DMS153 treated with DMSO at 0.1 percent for 48 hours (cell line): ENCODE measurements at regions not wholly inside any gene's neighbourhood (a gene's known extent, or its start where the extent isn't known, plus 50 kb on each side); places are given as distances from the start of the nearest gene placed in this dataset.
A peak's percentile ranks its signal among the peaks of the same experiment; 100 is the strongest.

Source experiments
- DNase-seq: peaks from one replicate; lab custom pipeline; 2025; ENCODE audit not compliant: unreplicated experiment; lab: John Stamatoyannopoulos, UW

GRCh38 chr12:92650228-92650822 is 52.5 kb upstream of the PLEKHG7 start:
- no peak for DNase-seq

- DNase-seq: peak; percentile 74
Observed at GRCh38 chr12:92649511-92650227, 53.1 kb upstream of the PLEKHG7 start.

- DNase-seq: no peak
Observed at GRCh38 chr12:92648242-92649031, 54.4 kb upstream of the PLEKHG7 start.

- no peak for DNase-seq
Observed at GRCh38 chr12:92641291-92641690, 61.5 kb upstream of the PLEKHG7 start.

GRCh38 chr12:92640691-92641090 is 62.1 kb upstream of the PLEKHG7 start:
- no peak for DNase-seq

GRCh38 chr12:92639017-92639416 is 63.8 kb upstream of the PLEKHG7 start:
- DNase-seq: peak; percentile 43

GRCh38 chr12:92634730-92635129 is 68.1 kb upstream of the PLEKHG7 start:
- no peak for DNase-seq

- DNase-seq: no peak
Observed at GRCh38 chr12:92634202-92634601, 68.6 kb upstream of the PLEKHG7 start.

- no peak for DNase-seq
Observed at GRCh38 chr12:92630968-92631367, 71.8 kb upstream of the PLEKHG7 start.

GRCh38 chr12:92629349-92630065 is 73.3 kb upstream of the PLEKHG7 start:
- DNase-seq: no peak

- no peak for DNase-seq
Observed at GRCh38 chr12:92628476-92628875, 74.3 kb upstream of the PLEKHG7 start.

GRCh38 chr12:92627511-92627910 is 75.3 kb upstream of the PLEKHG7 start:
- DNase-seq: no peak

- no peak for DNase-seq
Observed at GRCh38 chr12:92625639-92626310, 77.0 kb upstream of the PLEKHG7 start.

- no peak for DNase-seq
Observed at GRCh38 chr12:92624236-92624635, 78.6 kb upstream of the PLEKHG7 start.

- no peak for DNase-seq
Observed at GRCh38 chr12:92623386-92623785, 79.4 kb upstream of the PLEKHG7 start.

- DNase-seq: no peak
Observed at GRCh38 chr12:92621833-92622232, 81.0 kb upstream of the PLEKHG7 start.

GRCh38 chr12:92621312-92621711 is 81.5 kb upstream of the PLEKHG7 start:
- DNase-seq: no peak

GRCh38 chr12:92619730-92620684 is 82.8 kb upstream of the PLEKHG7 start:
- DNase-seq: no peak

GRCh38 chr12:92619026-92619425 is 83.8 kb upstream of the PLEKHG7 start:
- no peak for DNase-seq

- no peak for DNase-seq
Observed at GRCh38 chr12:92615703-92616102, 87.1 kb upstream of the PLEKHG7 start.
